ENCODE measurements at regions not wholly inside any gene's neighbourhood (a gene's known extent, or its start where the extent isn't known, plus 50 kb on each side); places are given as distances from the start of the nearest gene placed in this dataset.

- TF ChIP-seq CHD7 (IDR thresholded peaks at IDR 0.05; ENCODE audit: insufficient replicate concordance, low read length): no peak
- TF ChIP-seq CHD2 (IDR thresholded peaks at IDR 0.05; ENCODE audit: low read length): no peak
- TF ChIP-seq CTCF (IDR thresholded peaks at IDR 0.05; ENCODE audit: control extremely low read depth in 1 of 3, insufficient read depth in 1 of 3, low read depth in 1 of 3, low read length in 3 of 3): no peak
- no peak for TF ChIP-seq SIX5 (IDR thresholded peaks at IDR 0.05; ENCODE audit: low read depth, low read length)
- no peak for TF ChIP-seq ZNF274 (IDR thresholded peaks at IDR 0.05; ENCODE audit: borderline replicate concordance, extremely low read depth, low read length)
These were observed 160.1 kb upstream of the CDH5 start (continued) for GRCh38 chr16:66206363-66206762.

Data from H1 (cell line).